SU-DHL-6 (cell line): ENCODE measurements at regions not wholly inside any gene's neighbourhood (a gene's known extent, or its start where the extent isn't known, plus 50 kb on each side); places are given as distances from the start of the nearest gene placed in this dataset.

ENCODE experiments used
- H2AFZ ChIP-seq: fragments of 200-600 bp; sonication (generic); 2 replicates; pipeline ENCODE4 v1.6.1; 2014; ENCODE audit warnings: low read depth, mild to moderate bottlenecking, moderate library complexity, mixed read lengths, antibody characterized with exemption, low read length; ENCODE audit not compliant: severe bottlenecking
- H3F3A ChIP-seq: fragments of 200-600 bp; shearing (Covaris generic); 2 replicates; pipeline ENCODE4 v1.6.0; 2016; ENCODE audit warnings: antibody characterized with exemption, mild to moderate bottlenecking; ENCODE audit not compliant: insufficient read depth
- H3K27ac ChIP-seq: fragments of 200-600 bp; sonication (generic); 2 replicates; pipeline ENCODE4 v1.5.1; 2016; ENCODE audit warnings: low read depth, mild to moderate bottlenecking, low read length, moderate library complexity, mixed read lengths
- H3K27me3 ChIP-seq: fragments of 200-600 bp; sonication (generic), shearing (Covaris generic); 2 replicates; pipeline ENCODE4 v1.6.0; 2014; ENCODE audit warnings: mild to moderate bottlenecking, low read length
- H3K36me3 ChIP-seq: fragments of 200-600 bp; sonication (generic); 2 replicates; pipeline ENCODE4 v1.6.1; 2014; ENCODE audit warnings: mild to moderate bottlenecking, low read length, mixed read lengths
- H3K4me2 ChIP-seq: fragments of 300-600, 200-600 bp; shearing (Covaris generic), sonication (generic); 2 replicates; pipeline ENCODE4 v1.6.0; 2014; ENCODE audit warnings: low read length, low read depth, mild to moderate bottlenecking; ENCODE audit not compliant: poor library complexity, severe bottlenecking
- H3K4me3 ChIP-seq: fragments of 200-600 bp; sonication (generic); 2 replicates; pipeline ENCODE4 v1.5.1; 2014; ENCODE audit warnings: antibody characterized with exemption, low read length, mild to moderate bottlenecking, mixed read lengths; ENCODE audit not compliant: insufficient read depth, poor library complexity, severe bottlenecking
- H3K79me2 ChIP-seq: fragments of 200-600 bp; sonication (generic); 2 replicates; pipeline ENCODE4 v1.6.1; 2014; ENCODE audit warnings: mild to moderate bottlenecking, low read length, moderate library complexity; ENCODE audit not compliant: insufficient read depth
- H3K9ac ChIP-seq: fragments of 200-600 bp; sonication (generic); 2 replicates; pipeline ENCODE4 v1.7.0; 2014; ENCODE audit warnings: mild to moderate bottlenecking, low read length
- H3K9me2 ChIP-seq: fragments of 200-600 bp; sonication (generic); replicated peaks from 2 replicates; pipeline ENCODE4 v1.6.1; 2014; ENCODE audit warnings: low read length; ENCODE audit not compliant: insufficient read depth
- H3K9me3 ChIP-seq: fragments of 200-600 bp; sonication (generic); 2 replicates; pipeline ENCODE4 v1.6.1; 2014; ENCODE audit warnings: low read length, mixed read lengths; ENCODE audit not compliant: insufficient read depth
- H4K20me1 ChIP-seq: fragments of 200-600 bp; sonication (generic); 2 replicates; pipeline ENCODE4 v1.6.1; 2014; ENCODE audit warnings: low read depth, mild to moderate bottlenecking, antibody characterized with exemption, low read length, moderate library complexity, mixed read lengths
- CTCF ChIP-seq: fragments of 200-600 bp; sonication (generic); IDR thresholded peaks from one replicate; pipeline ENCODE4 v1.5.1; 2017; ENCODE audit warnings: antibody characterized with exemption, mild to moderate bottlenecking, low read length, moderate library complexity; ENCODE audit not compliant: insufficient read depth, poor library complexity, severe bottlenecking
- EZH2phosphoT487 ChIP-seq: fragments of 200-600 bp; sonication (generic), shearing (Covaris generic); conservative IDR thresholded peaks from 2 replicates; pipeline ENCODE4 v1.6.1; 2018; ENCODE audit warnings: mild to moderate bottlenecking, antibody characterized with exemption, low read length, moderate library complexity, mixed read lengths

- Histone ChIP-seq H3K9me3 (no peaks in the 10 kb centered on the region), H3K9me2 (no peaks in the 10 kb centered on the region; the same call in 1 of the 2 replicates), H2AFZ (no peak overlapping the region), H3K27me3 (no peaks in the 10 kb centered on the region; the same call in 1 of the 2 replicates), H3K36me3 (no peaks in the 10 kb centered on the region), H3K79me2 (no peaks in the 10 kb centered on the region), H4K20me1 (no peaks in the 10 kb centered on the region), H3F3A (no peaks in the 10 kb centered on the region), H3K4me2 (no peak overlapping the region), H3K9ac (no peak overlapping the region), H3K27ac (no peak overlapping the region), H3K4me3 (no peak overlapping the region)
- no peak for TF ChIP-seq CTCF
These were observed 53.2 kb upstream of the ACO1 start for GRCh38 chr9:32331240-32331639.

- Histone ChIP-seq H3K9ac (no peak overlapping the region), H3K4me3 (no peak overlapping the region), H3K9me2 (no peaks in the 10 kb centered on the region; the same call in 1 of the 2 replicates), H4K20me1 (no peaks in the 10 kb centered on the region), H3K9me3 (no peaks in the 10 kb centered on the region), H3F3A (no peaks in the 10 kb centered on the region), H3K27me3 (no peaks in the 10 kb centered on the region; the same call in 1 of the 2 replicates), H3K4me2 (no peak overlapping the region), H2AFZ (no peak overlapping the region), H3K79me2 (no peaks in the 10 kb centered on the region), H3K36me3 (no peaks in the 10 kb centered on the region), H3K27ac (no peak overlapping the region)
- TF ChIP-seq EZH2phosphoT487, result no peak
- no peak for TF ChIP-seq CTCF
These were observed 50.3 kb upstream of the ACO1 start for GRCh38 chr9:32334112-32334511.
